ENCODE measurements at regions not wholly inside any gene's neighbourhood (a gene's known extent, or its start where the extent isn't known, plus 50 kb on each side); places are given as distances from the start of the nearest gene placed in this dataset.

GRCh38 chr2:12605936-12606335, 110.8 kb upstream of the TRIB2 start:
- intact Hi-C loops (cut with micrococcal nuclease; ENCODE audit: unreplicated experiment), result no loop called here
- Histone ChIP-seq H3K36me3 (ENCODE audit: insufficient read depth, low read length) (no peaks in the 10 kb centered on the region), H3K4me1 (ENCODE audit: insufficient read depth, low read length, poor library complexity, severe bottlenecking) (no peaks in the 10 kb centered on the region), H3K4me3 (ENCODE audit: low read depth, low read length, poor library complexity, severe bottlenecking) (no peak overlapping the region), H2AFZ (ENCODE audit: low read length) (no peak overlapping the region), H4K20me1 (ENCODE audit: insufficient read depth, low read length) (no peaks in the 10 kb centered on the region), H3K4me2 (ENCODE audit: low read length) (no peak overlapping the region), H3K27ac (ENCODE audit: low read depth, low read length, poor library complexity, severe bottlenecking) (no peak overlapping the region), H3K9me3 (ENCODE audit: low read length) (no peaks in the 10 kb centered on the region), H3K79me2 (ENCODE audit: insufficient read depth, low read depth, low read length) (no peaks in the 10 kb centered on the region), H3K9me2 (ENCODE audit: insufficient read depth, low read length) (no peaks in the 10 kb centered on the region)
- POLR2A ChIA-PET, result interaction anchor here (0.7 to 1.0 kb wide), 4 partner anchors 9 to 831 kb away, joined by 3 to 4 read pairs (median 4); no protein-coding TSS in a partner anchor
- CTCF ChIA-PET (ENCODE audit: unreplicated experiment), result no interaction called here
- no TSS peak for BruUV-seq (replicated peaks)
- DNase-seq (ENCODE audit: low spot score), result no peak
- TF ChIP-seq EZH2phosphoT487 (IDR thresholded peaks at IDR 0.05; ENCODE audit: borderline replicate concordance, low read depth, low read length), result no peak
- TF ChIP-seq, protein P1, sequence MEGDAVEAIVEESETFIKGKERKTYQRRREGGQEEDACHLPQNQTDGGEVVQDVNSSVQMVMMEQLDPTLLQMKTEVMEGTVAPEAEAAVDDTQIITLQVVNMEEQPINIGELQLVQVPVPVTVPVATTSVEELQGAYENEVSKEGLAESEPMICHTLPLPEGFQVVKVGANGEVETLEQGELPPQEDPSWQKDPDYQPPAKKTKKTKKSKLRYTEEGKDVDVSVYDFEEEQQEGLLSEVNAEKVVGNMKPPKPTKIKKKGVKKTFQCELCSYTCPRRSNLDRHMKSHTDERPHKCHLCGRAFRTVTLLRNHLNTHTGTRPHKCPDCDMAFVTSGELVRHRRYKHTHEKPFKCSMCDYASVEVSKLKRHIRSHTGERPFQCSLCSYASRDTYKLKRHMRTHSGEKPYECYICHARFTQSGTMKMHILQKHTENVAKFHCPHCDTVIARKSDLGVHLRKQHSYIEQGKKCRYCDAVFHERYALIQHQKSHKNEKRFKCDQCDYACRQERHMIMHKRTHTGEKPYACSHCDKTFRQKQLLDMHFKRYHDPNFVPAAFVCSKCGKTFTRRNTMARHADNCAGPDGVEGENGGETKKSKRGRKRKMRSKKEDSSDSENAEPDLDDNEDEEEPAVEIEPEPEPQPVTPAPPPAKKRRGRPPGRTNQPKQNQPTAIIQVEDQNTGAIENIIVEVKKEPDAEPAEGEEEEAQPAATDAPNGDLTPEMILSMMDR (conservative IDR thresholded peaks at IDR 0.05; ENCODE audit: low read length), result no peak

DNA sequence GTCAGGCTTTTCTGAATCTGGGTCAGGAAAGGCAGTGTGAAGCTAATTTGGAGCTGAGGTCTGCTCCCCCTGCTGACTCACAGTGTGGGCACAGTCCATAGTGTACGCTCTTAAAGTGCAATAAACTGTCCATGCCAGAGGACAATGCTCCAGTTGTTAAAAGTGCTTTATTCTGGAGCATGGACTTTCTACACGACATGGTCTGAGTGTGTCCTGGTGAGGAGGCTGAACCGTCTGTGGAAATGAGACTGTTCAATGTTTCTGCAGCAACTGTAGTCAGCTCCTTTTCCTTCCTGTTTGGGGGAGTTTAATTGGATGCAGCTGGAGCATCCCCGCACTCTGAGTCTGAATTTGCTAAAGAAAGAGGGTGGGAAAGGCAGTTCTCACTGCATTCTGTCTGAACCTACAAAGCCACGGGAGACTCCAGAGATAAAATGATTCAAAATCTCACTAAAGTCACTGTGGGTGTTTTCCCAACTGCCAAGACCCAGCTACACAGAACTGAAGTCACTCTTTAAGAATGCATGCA, 110.2 kb upstream of the TRIB2 start:
- Histone ChIP-seq H3K36me3 (ENCODE audit: insufficient read depth, low read length) (no peaks in the 10 kb centered on the region), H3K27ac (ENCODE audit: low read depth, low read length, poor library complexity, severe bottlenecking) (no peak overlapping the region), H3K4me1 (ENCODE audit: insufficient read depth, low read length, poor library complexity, severe bottlenecking) (no peaks in the 10 kb centered on the region), H2AFZ (ENCODE audit: low read length) (no peak overlapping the region), H3K4me2 (ENCODE audit: low read length) (no peak overlapping the region), H3K79me2 (ENCODE audit: insufficient read depth, low read depth, low read length) (no peaks in the 10 kb centered on the region), H4K20me1 (ENCODE audit: insufficient read depth, low read length) (no peaks in the 10 kb centered on the region), H3K9me2 (ENCODE audit: insufficient read depth, low read length) (no peaks in the 10 kb centered on the region), H3K9me3 (ENCODE audit: low read length) (no peaks in the 10 kb centered on the region), H3K4me3 (ENCODE audit: low read depth, low read length, poor library complexity, severe bottlenecking) (no peak overlapping the region)
- no TSS peak for BruUV-seq (replicated peaks)
- TF ChIP-seq, protein P1 (conservative IDR thresholded peaks at IDR 0.05; ENCODE audit: low read length), result no peak
- ChIA-PET CTCF (ENCODE audit: unreplicated experiment) (no interaction called here), POLR2A (interaction anchor here (0.7 to 1.0 kb wide), 4 partner anchors 10 to 832 kb away, joined by 3 to 4 read pairs (median 4); no protein-coding TSS in a partner anchor)
- intact Hi-C loops (cut with micrococcal nuclease; ENCODE audit: unreplicated experiment), result no loop called here
- no peak for DNase-seq (ENCODE audit: low spot score)

- TF ChIP-seq, protein P1 (conservative IDR thresholded peaks at IDR 0.05; ENCODE audit: low read length), result no peak
- TF ChIP-seq EZH2phosphoT487 (IDR thresholded peaks at IDR 0.05; ENCODE audit: borderline replicate concordance, low read depth, low read length), result no peak
- Histone ChIP-seq H3K4me1 (ENCODE audit: insufficient read depth, low read length, poor library complexity, severe bottlenecking) (peaks cover 10% of the 10 kb centered on the region), H3K9me2 (ENCODE audit: insufficient read depth, low read length) (no peaks in the 10 kb centered on the region), H2AFZ (ENCODE audit: low read length) (no peak overlapping the region), H3K36me3 (ENCODE audit: insufficient read depth, low read length) (no peaks in the 10 kb centered on the region), H3K4me3 (ENCODE audit: low read depth, low read length, poor library complexity, severe bottlenecking) (no peak overlapping the region), H4K20me1 (ENCODE audit: insufficient read depth, low read length) (no peaks in the 10 kb centered on the region), H3K27ac (ENCODE audit: low read depth, low read length, poor library complexity, severe bottlenecking) (no peak overlapping the region), H3K9me3 (ENCODE audit: low read length) (no peaks in the 10 kb centered on the region), H3K4me2 (ENCODE audit: low read length) (no peak overlapping the region), H3K79me2 (ENCODE audit: insufficient read depth, low read depth, low read length) (no peaks in the 10 kb centered on the region)
- ChIA-PET POLR2A (no interaction called here), CTCF (ENCODE audit: unreplicated experiment) (no interaction called here)
- DNase-seq (ENCODE audit: low spot score), result no peak
- intact Hi-C loops (cut with micrococcal nuclease; ENCODE audit: unreplicated experiment), result no loop called here
- BruUV-seq (replicated peaks), result no TSS peak
Measured at GRCh38 chr2:12607971-12608370, 108.8 kb upstream of the TRIB2 start.
